PFSK-1 (cell line): ENCODE measurements at regions not wholly inside any gene's neighbourhood (a gene's known extent, or its start where the extent isn't known, plus 50 kb on each side); places are given as distances from the start of the nearest gene placed in this dataset.

Source experiments
- FOXP2 ChIP-seq: optimal IDR thresholded peaks from 2 replicates; pipeline ENCODE3; 2011; ENCODE audit warnings: borderline replicate concordance, control low read depth, inconsistent platforms; ENCODE audit not compliant: insufficient read depth; ENCODE audit errors: extremely low read length, extremely low read depth
- POLR2AphosphoS5 ChIP-seq: IDR thresholded peaks from 2 replicates; pipeline ENCODE4 v1.6.1; 2012; ENCODE audit warnings: low read depth, mild to moderate bottlenecking, control low read depth, low read length, moderate library complexity
- SIN3A ChIP-seq: IDR thresholded peaks from 2 replicates; pipeline ENCODE4 v1.6.1; 2012; ENCODE audit warnings: mild to moderate bottlenecking, low read length, moderate library complexity, borderline replicate concordance; ENCODE audit not compliant: insufficient read depth
- TAF1 ChIP-seq: IDR thresholded peaks from 2 replicates; pipeline ENCODE4 v1.6.1; 2012; ENCODE audit warnings: low read length, control low read depth, borderline replicate concordance; ENCODE audit not compliant: insufficient read depth
- TF ChIP-seq, protein P1 (sequence below), 2 experiments: IDR thresholded peaks; 2 replicates each; pipeline versions ENCODE4 v1.6.1 to v1.8.0; 2011 to 2012; ENCODE audit warnings: low read depth in 2 of 2, low read length in 2 of 2, control low read depth in 1 of 2, inconsistent platforms in 1 of 2, mild to moderate bottlenecking in 1 of 2, moderate library complexity in 1 of 2; ENCODE audit not compliant: insufficient read depth in 1 of 2

DNA sequence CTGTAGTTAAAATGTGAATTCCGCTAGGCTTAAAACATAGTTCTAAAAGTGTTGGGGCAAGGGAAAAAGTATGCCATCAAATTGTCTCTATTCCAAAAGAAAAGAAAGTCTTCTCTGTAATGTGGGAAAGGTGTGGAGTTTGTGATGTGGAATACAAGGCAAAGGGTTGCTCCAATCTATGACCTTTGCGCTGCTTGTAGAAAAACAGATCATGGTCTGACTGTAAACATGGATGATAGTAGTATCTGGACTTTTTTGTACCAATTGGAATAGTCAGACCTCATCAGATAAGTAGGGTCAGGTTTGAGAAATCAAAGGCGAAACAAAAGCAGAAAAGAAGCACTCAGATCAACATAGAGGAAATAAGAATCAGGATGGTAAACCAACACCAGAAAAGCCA, 372.3 kb downstream of the TFEC start:
- TF ChIP-seq, protein P1, sequence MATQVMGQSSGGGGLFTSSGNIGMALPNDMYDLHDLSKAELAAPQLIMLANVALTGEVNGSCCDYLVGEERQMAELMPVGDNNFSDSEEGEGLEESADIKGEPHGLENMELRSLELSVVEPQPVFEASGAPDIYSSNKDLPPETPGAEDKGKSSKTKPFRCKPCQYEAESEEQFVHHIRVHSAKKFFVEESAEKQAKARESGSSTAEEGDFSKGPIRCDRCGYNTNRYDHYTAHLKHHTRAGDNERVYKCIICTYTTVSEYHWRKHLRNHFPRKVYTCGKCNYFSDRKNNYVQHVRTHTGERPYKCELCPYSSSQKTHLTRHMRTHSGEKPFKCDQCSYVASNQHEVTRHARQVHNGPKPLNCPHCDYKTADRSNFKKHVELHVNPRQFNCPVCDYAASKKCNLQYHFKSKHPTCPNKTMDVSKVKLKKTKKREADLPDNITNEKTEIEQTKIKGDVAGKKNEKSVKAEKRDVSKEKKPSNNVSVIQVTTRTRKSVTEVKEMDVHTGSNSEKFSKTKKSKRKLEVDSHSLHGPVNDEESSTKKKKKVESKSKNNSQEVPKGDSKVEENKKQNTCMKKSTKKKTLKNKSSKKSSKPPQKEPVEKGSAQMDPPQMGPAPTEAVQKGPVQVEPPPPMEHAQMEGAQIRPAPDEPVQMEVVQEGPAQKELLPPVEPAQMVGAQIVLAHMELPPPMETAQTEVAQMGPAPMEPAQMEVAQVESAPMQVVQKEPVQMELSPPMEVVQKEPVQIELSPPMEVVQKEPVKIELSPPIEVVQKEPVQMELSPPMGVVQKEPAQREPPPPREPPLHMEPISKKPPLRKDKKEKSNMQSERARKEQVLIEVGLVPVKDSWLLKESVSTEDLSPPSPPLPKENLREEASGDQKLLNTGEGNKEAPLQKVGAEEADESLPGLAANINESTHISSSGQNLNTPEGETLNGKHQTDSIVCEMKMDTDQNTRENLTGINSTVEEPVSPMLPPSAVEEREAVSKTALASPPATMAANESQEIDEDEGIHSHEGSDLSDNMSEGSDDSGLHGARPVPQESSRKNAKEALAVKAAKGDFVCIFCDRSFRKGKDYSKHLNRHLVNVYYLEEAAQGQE (IDR thresholded peaks at IDR 0.05; ENCODE audit: insufficient read depth in 1 of 2, low read depth in 2 of 2, low read length in 2 of 2) = no peak
- TF ChIP-seq SIN3A (no peak), TAF1 (no peak), POLR2AphosphoS5 (no peak), FOXP2 (no peak)

- TF ChIP-seq FOXP2 (no peak), TAF1 (no peak), POLR2AphosphoS5 (no peak), SIN3A (no peak)
- TF ChIP-seq, protein P1 (IDR thresholded peaks at IDR 0.05; ENCODE audit: insufficient read depth in 1 of 2, low read depth in 2 of 2, low read length in 2 of 2) = no peak
Observed at GRCh38 chr7:115654384-115655214, 376.0 kb downstream of the TFEC start.

DNA sequence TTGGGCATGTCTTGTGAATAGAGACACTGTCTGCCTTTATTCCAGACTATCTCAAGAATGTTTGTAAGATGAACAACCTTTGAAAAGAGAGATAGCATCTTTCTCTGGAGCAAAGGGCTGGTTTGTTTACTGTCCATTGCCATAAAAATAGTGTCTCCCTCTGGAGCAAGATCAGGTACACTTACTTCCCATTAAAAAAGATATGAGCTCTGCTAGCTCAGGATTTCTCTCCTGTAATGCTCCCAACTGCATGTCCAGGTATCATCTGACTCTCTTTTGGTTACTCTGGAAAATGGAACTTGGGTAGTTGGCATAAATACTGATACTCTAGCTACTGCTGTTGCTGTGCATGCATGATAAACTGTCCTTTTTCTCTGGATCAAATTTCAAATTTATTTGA, 381.1 kb downstream of the TFEC start:
- TF ChIP-seq, protein P1 (IDR thresholded peaks at IDR 0.05; ENCODE audit: insufficient read depth in 1 of 2, low read depth in 2 of 2, low read length in 2 of 2) = no peak
- no peak for TF ChIP-seq TAF1
- no peak for TF ChIP-seq SIN3A
- TF ChIP-seq FOXP2 = no peak
- no peak for TF ChIP-seq POLR2AphosphoS5

DNA sequence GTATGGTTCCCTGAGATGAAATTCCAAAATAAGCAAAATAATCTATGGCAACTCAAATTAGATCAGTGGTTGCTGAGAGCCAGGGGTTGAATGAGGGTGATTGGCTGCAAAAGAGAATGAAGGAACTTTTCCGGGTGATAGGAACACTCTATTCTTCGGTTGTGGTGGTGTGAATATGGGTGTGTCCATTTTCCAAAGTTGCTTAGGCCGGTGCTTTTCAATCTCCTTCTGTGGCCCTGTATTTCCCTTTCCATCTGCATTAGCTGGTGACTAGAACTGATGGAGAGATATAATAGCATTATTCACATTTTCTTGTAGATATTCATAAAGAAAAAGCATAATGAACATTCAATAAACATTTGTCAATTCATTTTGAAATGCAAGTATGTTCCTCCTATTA, 382.9 kb downstream of the TFEC start:
- TF ChIP-seq SIN3A = no peak
- TF ChIP-seq TAF1 = no peak
- TF ChIP-seq, protein P1 (IDR thresholded peaks at IDR 0.05; ENCODE audit: insufficient read depth in 1 of 2, low read depth in 2 of 2, low read length in 2 of 2) = no peak
- no peak for TF ChIP-seq FOXP2
- no peak for TF ChIP-seq POLR2AphosphoS5

DNA sequence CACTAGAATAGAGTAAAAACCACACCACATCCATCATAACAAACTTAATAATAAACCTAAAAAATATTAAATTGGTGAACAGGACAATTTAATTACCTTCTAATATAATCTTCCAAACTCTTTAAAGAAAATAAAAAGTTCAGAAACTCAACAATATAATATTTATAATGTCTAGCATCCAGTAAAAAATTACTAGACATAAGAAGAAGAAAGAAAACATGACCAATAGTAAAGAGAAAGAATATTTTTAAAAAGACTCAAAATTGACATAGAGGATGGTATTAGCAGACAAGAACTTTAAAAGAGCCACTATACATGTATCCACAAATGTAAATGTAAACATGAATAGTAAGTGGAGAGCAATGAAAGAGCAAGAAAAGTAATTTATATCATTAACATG, 388.4 kb downstream of the TFEC start:
- TF ChIP-seq SIN3A = no peak
- TF ChIP-seq FOXP2 = no peak
- no peak for TF ChIP-seq POLR2AphosphoS5
- TF ChIP-seq, protein P1 (IDR thresholded peaks at IDR 0.05; ENCODE audit: insufficient read depth in 1 of 2, low read depth in 2 of 2, low read length in 2 of 2) = no peak
- no peak for TF ChIP-seq TAF1
